IMR-90 (cell line): ENCODE measurements at regions not wholly inside any gene's neighbourhood (a gene's known extent, or its start where the extent isn't known, plus 50 kb on each side); places are given as distances from the start of the nearest gene placed in this dataset.

Source experiments
- ATAC-seq: fragments of 200-7000 bp; cut with Tn5 transposase; 2 replicates; pipeline ENCODE4 v1.9.1; 2020; ENCODE audit warnings: low read depth, mild to moderate bottlenecking, moderate library complexity
- BruUV-seq: library from RNA; stranded (reverse); fragments of 400-500 nt; replicated peaks from 2 replicates; lab custom pipeline; 2021; lab: Mats Ljungman, UMichigan
- CTCF ChIA-PET: fragments of 300-600 bp; formaldehyde crosslinking; extraction: SDS; loops from one replicate; lab custom pipeline; 2021; ENCODE audit warnings: antibody characterized with exemption; lab: Yijun Ruan, JAX
- POLR2A ChIA-PET: fragments of 300-600 bp; sonication (Branson Sonifier 250); formaldehyde crosslinking; loops from one replicate; lab custom pipeline; 2022; ENCODE audit warnings: antibody characterized with exemption; ENCODE audit not compliant: unreplicated experiment; lab: Charles Lee
- DNase-seq: peaks from one replicate; pipeline ENCODE4 v3.0.0; 2013
- H2AFZ ChIP-seq: replicated peaks from 2 replicates; pipeline ENCODE3; 2013; ENCODE audit warnings: low read length, mild to moderate bottlenecking; ENCODE audit not compliant: poor library complexity
- H2AK5ac ChIP-seq: 2 replicates; pipeline ENCODE4 v1.6.1; 2013; ENCODE audit warnings: low read depth, low read length, inconsistent platforms
- H2AK9ac ChIP-seq: replicated peaks from 2 replicates; pipeline ENCODE3; 2013; ENCODE audit warnings: mild to moderate bottlenecking, low read depth, low read length, moderate library complexity; ENCODE audit not compliant: poor library complexity
- H2BK120ac ChIP-seq: 2 replicates; pipeline ENCODE4 v1.6.1; 2013; ENCODE audit warnings: low read depth, low read length, inconsistent platforms
- H2BK15ac ChIP-seq: 3 replicates; pipeline ENCODE4 v1.6.1; 2013; ENCODE audit warnings: low read depth, low read length, inconsistent platforms
- H2BK20ac ChIP-seq: 2 replicates; pipeline ENCODE4 v1.6.1; 2013; ENCODE audit warnings: low read depth, mild to moderate bottlenecking, inconsistent platforms, low read length, moderate library complexity
- H2BK5ac ChIP-seq: 2 replicates; pipeline ENCODE4 v1.6.1; 2013; ENCODE audit warnings: mild to moderate bottlenecking, low read depth, low read length, inconsistent platforms; ENCODE audit not compliant: poor library complexity, severe bottlenecking
- H3K14ac ChIP-seq: replicated peaks from 2 replicates; pipeline ENCODE4 v1.6.1; 2013; ENCODE audit warnings: low read depth, low read length, inconsistent platforms
- H3K18ac ChIP-seq: 2 replicates; pipeline ENCODE4 v1.6.1; 2013; ENCODE audit warnings: low read depth, low read length, control low read depth
- H3K23ac ChIP-seq: 2 replicates; pipeline ENCODE4 v1.6.1; 2013; ENCODE audit warnings: low read depth, low read length, inconsistent platforms
- H3K27ac ChIP-seq: 2 replicates; pipeline ENCODE4 v1.5.1; 2013; ENCODE audit warnings: mild to moderate bottlenecking, control low read depth, low read length; ENCODE audit not compliant: insufficient read depth
- H3K27me3 ChIP-seq: 2 replicates; pipeline ENCODE4 v1.6.1; 2013; ENCODE audit warnings: low read length; ENCODE audit not compliant: control insufficient read depth, insufficient read depth
- H3K36me3 ChIP-seq: 2 replicates; pipeline ENCODE4 v1.6.1; 2013; ENCODE audit warnings: low read length, mixed read lengths; ENCODE audit not compliant: control insufficient read depth, insufficient read depth
- H3K4ac ChIP-seq: 2 replicates; pipeline ENCODE4 v1.6.1; 2013; ENCODE audit warnings: low read depth, low read length, inconsistent platforms
- H3K4me1 ChIP-seq: 2 replicates; pipeline ENCODE4 v1.6.1; 2013; ENCODE audit warnings: low read length, mixed read lengths; ENCODE audit not compliant: control insufficient read depth, insufficient read depth
- H3K4me2 ChIP-seq: 2 replicates; pipeline ENCODE4 v1.6.1; 2013; ENCODE audit warnings: low read depth, mild to moderate bottlenecking, control low read depth, low read length, moderate library complexity
- H3K4me3 ChIP-seq: 2 replicates; pipeline ENCODE4 v1.5.1; 2013; ENCODE audit warnings: low read depth, mild to moderate bottlenecking, control low read depth, low read length, moderate library complexity; ENCODE audit not compliant: insufficient read depth
- H3K56ac ChIP-seq: 2 replicates; pipeline ENCODE4 v1.6.1; 2013; ENCODE audit warnings: low read length, inconsistent platforms; ENCODE audit not compliant: insufficient read depth; ENCODE audit errors: extremely low read depth
- H3K79me1 ChIP-seq, 2 experiments: 2 replicates each; pipeline ENCODE4 v1.6.1; 2013; ENCODE audit warnings: low read length in 2 of 2, inconsistent platforms in 1 of 2, low read depth in 1 of 2
- H3K9ac ChIP-seq: 2 replicates; pipeline ENCODE4 v1.6.1; 2013; ENCODE audit warnings: low read depth, low read length, control low read depth
- H3K9me1 ChIP-seq: 2 replicates; pipeline ENCODE4 v1.6.1; 2013; ENCODE audit warnings: low read length, inconsistent platforms; ENCODE audit not compliant: insufficient read depth
- H3K9me3 ChIP-seq: 2 replicates; pipeline ENCODE4 v1.6.1; 2013; ENCODE audit warnings: low read length; ENCODE audit not compliant: control insufficient read depth, insufficient read depth
- H4K20me1 ChIP-seq: 2 replicates; pipeline ENCODE4 v1.6.1; 2013; ENCODE audit warnings: low read length, inconsistent platforms; ENCODE audit not compliant: insufficient read depth
- H4K5ac ChIP-seq: 2 replicates; pipeline ENCODE4 v1.6.1; 2013; ENCODE audit warnings: mild to moderate bottlenecking, low read depth, low read length, control low read depth
- H4K8ac ChIP-seq, 2 experiments: 2 replicates each; pipeline ENCODE4 v1.6.1; 2013; ENCODE audit warnings: low read depth in 2 of 2, low read length in 2 of 2, control low read depth in 1 of 2, inconsistent platforms in 1 of 2
- H4K91ac ChIP-seq: 2 replicates; pipeline ENCODE4 v1.6.1; 2013; ENCODE audit warnings: low read depth, low read length, inconsistent platforms; ENCODE audit not compliant: insufficient read depth
- BHLHE40 ChIP-seq: fragments of 150-350 bp; IDR thresholded peaks from 2 replicates; pipeline ENCODE4 v1.6.1; 2016; ENCODE audit warnings: mild to moderate bottlenecking, low read depth, low read length
- CHD1 ChIP-seq: IDR thresholded peaks from 2 replicates; pipeline ENCODE4 v1.6.1; 2012; ENCODE audit warnings: low read depth, low read length, improper control_type of control experiment
- MXI1 ChIP-seq: IDR thresholded peaks from 2 replicates; pipeline ENCODE4 v1.6.1; 2012; ENCODE audit warnings: low read depth, mild to moderate bottlenecking, low read length, moderate library complexity, borderline replicate concordance
- NFE2L2 ChIP-seq: fragments of 150-350 bp; IDR thresholded peaks from 2 replicates; pipeline ENCODE4 v1.6.1; 2016; ENCODE audit warnings: low read depth, mild to moderate bottlenecking, low read length
- RCOR1 ChIP-seq: IDR thresholded peaks from 2 replicates; pipeline ENCODE4 v1.6.1; 2012; ENCODE audit warnings: mild to moderate bottlenecking, low read length, improper control_type of control experiment; ENCODE audit not compliant: insufficient replicate concordance
- RFX5 ChIP-seq: IDR thresholded peaks from 2 replicates; pipeline ENCODE4 v1.8.0; 2012; ENCODE audit warnings: low read depth, mild to moderate bottlenecking, low read length, moderate library complexity
- SMC3 ChIP-seq: fragments of 150-350 bp; IDR thresholded peaks from 2 replicates; pipeline ENCODE4 v1.6.1; 2016; ENCODE audit warnings: low read depth, mild to moderate bottlenecking, antibody characterized with exemption, low read length, moderate library complexity
- dilution Hi-C: fragments of 300-500 bp; cut with HindIII; formaldehyde crosslinking; loops from one replicate; pipeline ENCODE4 v1.14.3; 2018; ENCODE audit warnings: low sequenced_read_pairs; ENCODE audit not compliant: unreplicated experiment
- in situ Hi-C: fragments of 300-500 bp; cut with MboI; formaldehyde crosslinking; loops from 3 replicates; pipeline ENCODE4 v1.14.3; 2019; ENCODE audit warnings: low sequenced_read_pairs, inconsistent platforms, mixed read lengths
- intact Hi-C: fragments of 100-400 bp; cut with micrococcal nuclease; formaldehyde crosslinking; loops from 2 replicates; pipeline ENCODE4 v1.10.0; 2022

GRCh38 chr3:153818338-153818737, 302.9 kb upstream of the ARHGEF26 start:
- H3K9ac ChIP-seq, result no peak overlapping the region
- no peak for TF ChIP-seq RCOR1
- no peak for TF ChIP-seq SMC3
- no peak for TF ChIP-seq MXI1
- TF ChIP-seq CHD1, result no peak
- no peak for TF ChIP-seq BHLHE40
- no peak for TF ChIP-seq RFX5
- no peak for TF ChIP-seq NFE2L2
- H3K23ac ChIP-seq, result no peak overlapping the region
- H2BK20ac ChIP-seq, result no peak overlapping the region
- H4K20me1 ChIP-seq, result no peaks in the 10 kb centered on the region
- H3K36me3 ChIP-seq, result no peaks in the 10 kb centered on the region
- H2BK5ac ChIP-seq, result no peak overlapping the region
- no peak overlapping the region for H4K5ac ChIP-seq
- POLR2A ChIA-PET, result no interaction called here
- in situ Hi-C loops, result no loop called here
- no peak overlapping the region for H2AFZ ChIP-seq
- BruUV-seq, result no TSS peak
- no peak overlapping the region for H3K4ac ChIP-seq
- no peak overlapping the region for H4K91ac ChIP-seq
- H3K27me3 ChIP-seq, result no peaks in the 10 kb centered on the region
- H3K27ac ChIP-seq, result no peak overlapping the region
- no peak overlapping the region for H3K56ac ChIP-seq
- DNase-seq, result no peak
- H2BK120ac ChIP-seq, result no peak overlapping the region
- dilution Hi-C loops, result no loop called here
- H2BK15ac ChIP-seq, result no peak overlapping the region
- intact Hi-C loops, result no loop called here
- CTCF ChIA-PET, result no interaction called here
- no peak overlapping the region for H2AK9ac ChIP-seq
- no peak overlapping the region for H4K8ac ChIP-seq
- H3K18ac ChIP-seq, result no peak overlapping the region
- no peak for ATAC-seq
- H3K4me2 ChIP-seq, result no peak overlapping the region
- no peaks in the 10 kb centered on the region for H3K9me1 ChIP-seq
- H3K4me1 ChIP-seq, result no peaks in the 10 kb centered on the region
- H3K14ac ChIP-seq, result no peak overlapping the region
- no peaks in the 10 kb centered on the region for H3K9me3 ChIP-seq
- H3K4me3 ChIP-seq, result no peak overlapping the region
- H2AK5ac ChIP-seq, result no peak overlapping the region
- H3K79me1 ChIP-seq, result no peaks in the 10 kb centered on the region
